ENCODE measurements at regions not wholly inside any gene's neighbourhood (a gene's known extent, or its start where the extent isn't known, plus 50 kb on each side); places are given as distances from the start of the nearest gene placed in this dataset.

DNA sequence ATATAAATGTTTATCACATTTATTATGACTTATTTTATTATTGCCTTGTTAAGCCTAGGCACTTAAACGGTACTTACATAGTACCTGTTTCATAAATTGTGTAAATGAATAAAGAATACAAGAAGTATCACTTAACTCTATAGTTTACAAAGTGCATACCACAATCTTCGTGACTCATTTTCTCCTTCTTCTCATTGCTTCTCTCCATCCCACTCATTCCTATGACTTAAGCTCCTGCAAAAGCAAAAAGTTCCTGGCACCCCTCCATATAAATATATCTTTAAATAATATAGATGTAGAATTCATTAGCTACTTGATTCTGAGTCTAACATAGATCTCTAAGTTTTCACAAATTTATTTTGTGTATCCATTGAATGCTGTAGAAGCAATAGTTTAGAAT, 1382.0 kb upstream of the CELF2 start:
- Histone ChIP-seq H3K9me3 (ENCODE audit: control insufficient read depth in 1 of 2, insufficient read depth in 1 of 2, low read depth in 1 of 2, low read length in 2 of 2) (peaks cover 18 to 22% of the 10 kb centered on the region in 2 experiments; a peak in 2 of 4 replicates), H3K27ac (ENCODE audit: low read depth, low read length) (no peak overlapping the region), H3K79me2 (ENCODE audit: insufficient read depth, low read length) (no peaks in the 10 kb centered on the region), H3K4me1 (ENCODE audit: control insufficient read depth in 1 of 2, insufficient read depth in 2 of 2, low read length in 2 of 2) (no peaks in the 10 kb centered on the region), H3K27me3 (ENCODE audit: insufficient read depth, low read length) (no peaks in the 10 kb centered on the region), H2AFZ (ENCODE audit: low read depth, low read length, poor library complexity, severe bottlenecking) (no peak overlapping the region), H3K4me3 (replicated peaks in 1 of 2; ENCODE audit: low read depth in 1 of 2, low read length in 2 of 2) (no peak overlapping the region), H3K4me2 (ENCODE audit: low read length) (no peak overlapping the region), H3K9ac (ENCODE audit: low read length) (no peak overlapping the region), H4K20me1 (ENCODE audit: insufficient read depth) (no peaks in the 10 kb centered on the region), H3K36me3 (ENCODE audit: control insufficient read depth in 1 of 2, insufficient read depth in 2 of 2, low read length in 2 of 2) (no peaks in the 10 kb centered on the region), H3K9me2 (ENCODE audit: insufficient read depth) (no peaks in the 10 kb centered on the region)
- DNase-seq (ENCODE audit: low read depth, low spot score) (no peak), ATAC-seq (no peak)
- ChIA-PET POLR2A (no interaction called here), CTCF (no interaction called here), RAD21 (ENCODE audit: low non-redundant PET in 1 of 2, low total read pairs in 2 of 2, uncharacterized antibody in 2 of 2, unreplicated experiment in 2 of 2) (no interaction called here)
- no TSS peak for BruUV-seq (replicated peaks)
- TF ChIP-seq, protein P1, sequence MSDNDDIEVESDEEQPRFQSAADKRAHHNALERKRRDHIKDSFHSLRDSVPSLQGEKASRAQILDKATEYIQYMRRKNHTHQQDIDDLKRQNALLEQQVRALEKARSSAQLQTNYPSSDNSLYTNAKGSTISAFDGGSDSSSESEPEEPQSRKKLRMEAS (IDR thresholded peaks at IDR 0.05) = no peak
- TF ChIP-seq CEBPB (IDR thresholded peaks at IDR 0.05; ENCODE audit: low read depth) (no peak), CBX3 (IDR thresholded peaks at IDR 0.05; ENCODE audit: low read depth) (no peak), FOSL1 (IDR thresholded peaks at IDR 0.05; ENCODE audit: low read depth) (no peak), ZNF274 (IDR thresholded peaks at IDR 0.05; ENCODE audit: low read depth, low read length) (no peak), SP1 (IDR thresholded peaks at IDR 0.05; ENCODE audit: low read depth) (no peak), POLR2A (IDR thresholded peaks at IDR 0.05; ENCODE audit: borderline replicate concordance, extremely low read depth, insufficient read depth, insufficient read length) (no peak), POLR2AphosphoS5 (IDR thresholded peaks at IDR 0.05; ENCODE audit: low read depth, low read length) (no peak), TCF7L2 (IDR thresholded peaks at IDR 0.05; ENCODE audit: borderline replicate concordance, extremely low read depth, insufficient read depth, insufficient read length) (no peak), SRF (IDR thresholded peaks at IDR 0.05; ENCODE audit: low read depth) (no peak), ELF1 (IDR thresholded peaks at IDR 0.05; ENCODE audit: borderline replicate concordance, low read depth) (no peak), EZH2 (IDR thresholded peaks at IDR 0.05) (no peak), YY1 (IDR thresholded peaks at IDR 0.05; ENCODE audit: extremely low read depth, insufficient replicate concordance, low read depth, low read length) (no peak), JUND (IDR thresholded peaks at IDR 0.05) (no peak), EGR1 (IDR thresholded peaks at IDR 0.05; ENCODE audit: low read depth) (no peak), ZFX (IDR thresholded peaks at IDR 0.05) (no peak), SIN3A (IDR thresholded peaks at IDR 0.05; ENCODE audit: low read depth) (no peak)
- TF ChIP-seq, protein P2, sequence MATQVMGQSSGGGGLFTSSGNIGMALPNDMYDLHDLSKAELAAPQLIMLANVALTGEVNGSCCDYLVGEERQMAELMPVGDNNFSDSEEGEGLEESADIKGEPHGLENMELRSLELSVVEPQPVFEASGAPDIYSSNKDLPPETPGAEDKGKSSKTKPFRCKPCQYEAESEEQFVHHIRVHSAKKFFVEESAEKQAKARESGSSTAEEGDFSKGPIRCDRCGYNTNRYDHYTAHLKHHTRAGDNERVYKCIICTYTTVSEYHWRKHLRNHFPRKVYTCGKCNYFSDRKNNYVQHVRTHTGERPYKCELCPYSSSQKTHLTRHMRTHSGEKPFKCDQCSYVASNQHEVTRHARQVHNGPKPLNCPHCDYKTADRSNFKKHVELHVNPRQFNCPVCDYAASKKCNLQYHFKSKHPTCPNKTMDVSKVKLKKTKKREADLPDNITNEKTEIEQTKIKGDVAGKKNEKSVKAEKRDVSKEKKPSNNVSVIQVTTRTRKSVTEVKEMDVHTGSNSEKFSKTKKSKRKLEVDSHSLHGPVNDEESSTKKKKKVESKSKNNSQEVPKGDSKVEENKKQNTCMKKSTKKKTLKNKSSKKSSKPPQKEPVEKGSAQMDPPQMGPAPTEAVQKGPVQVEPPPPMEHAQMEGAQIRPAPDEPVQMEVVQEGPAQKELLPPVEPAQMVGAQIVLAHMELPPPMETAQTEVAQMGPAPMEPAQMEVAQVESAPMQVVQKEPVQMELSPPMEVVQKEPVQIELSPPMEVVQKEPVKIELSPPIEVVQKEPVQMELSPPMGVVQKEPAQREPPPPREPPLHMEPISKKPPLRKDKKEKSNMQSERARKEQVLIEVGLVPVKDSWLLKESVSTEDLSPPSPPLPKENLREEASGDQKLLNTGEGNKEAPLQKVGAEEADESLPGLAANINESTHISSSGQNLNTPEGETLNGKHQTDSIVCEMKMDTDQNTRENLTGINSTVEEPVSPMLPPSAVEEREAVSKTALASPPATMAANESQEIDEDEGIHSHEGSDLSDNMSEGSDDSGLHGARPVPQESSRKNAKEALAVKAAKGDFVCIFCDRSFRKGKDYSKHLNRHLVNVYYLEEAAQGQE (IDR thresholded peaks at IDR 0.05; ENCODE audit: low read depth) = no peak
- TF ChIP-seq, protein P3, sequence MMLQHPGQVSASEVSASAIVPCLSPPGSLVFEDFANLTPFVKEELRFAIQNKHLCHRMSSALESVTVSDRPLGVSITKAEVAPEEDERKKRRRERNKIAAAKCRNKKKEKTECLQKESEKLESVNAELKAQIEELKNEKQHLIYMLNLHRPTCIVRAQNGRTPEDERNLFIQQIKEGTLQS (IDR thresholded peaks at IDR 0.05) = no peak
- intact Hi-C loops (cut with micrococcal nuclease) = no loop called here

Data from HCT116 (cell line).